Heart left ventricle (tissue), 13 donors: ENCODE measurements at regions not wholly inside any gene's neighbourhood (a gene's known extent, or its start where the extent isn't known, plus 50 kb on each side); places are given as distances from the start of the nearest gene placed in this dataset.

Source experiments
- POLR2A ChIP-seq, 2 donors: fragments of 450-650 bp; IDR thresholded peaks; one replicate each; pipeline ENCODE4 v1.6.1; 2017; ENCODE audit warnings: antibody characterized with exemption in 2 of 2, mild to moderate bottlenecking in 2 of 2, moderate library complexity in 2 of 2
- TF ChIP-seq, protein P1 (sequence below), 12 donors: fragments of 200-600 bp; sonication (generic) in 4 of 12; IDR thresholded peaks; one replicate each; pipeline versions ENCODE4 v1.5.0 to v1.8.0; 2018 to 2022; ENCODE audit warnings: antibody characterized with exemption in 12 of 12, mild to moderate bottlenecking in 5 of 12
- donor health status: ischemic (EF 13 %, LVEDD 7.1; RV severe dilation, severe dysfunction).
- donor health status: DM: no; HTN: yes; CAD: no.
- donor health status: DM: no; HTN: no; CAD: no.
- donor health status: ischemic (EF 25% LVEDD 6.9; RV normal size, moderate dysfunction).
- donor health status: ischemic (EF 25% LVEDD 5.7; RV mildly dilated, moderate dysfunction).
- donor health status: ischemic (EF 35%, LVEDD 5.7; RV mildly dilated, moderate dysfunction).
- donor health status: nonischemic (EF 11% LVEDD 7.7; RV severe dilation, severe dysfunction).
- donor health status: DM: yes; HTN: yes; CAD: no.
- donor health status: PGD.
- donor health status: ischemic (EF 29% LVEDD 5.4; RV normal size, mild dysfunction).
- donor health status: nonischemic (EF 23%, LVEDD 6.1; RV moderate dilation, normal function).

- TF ChIP-seq, protein P1, sequence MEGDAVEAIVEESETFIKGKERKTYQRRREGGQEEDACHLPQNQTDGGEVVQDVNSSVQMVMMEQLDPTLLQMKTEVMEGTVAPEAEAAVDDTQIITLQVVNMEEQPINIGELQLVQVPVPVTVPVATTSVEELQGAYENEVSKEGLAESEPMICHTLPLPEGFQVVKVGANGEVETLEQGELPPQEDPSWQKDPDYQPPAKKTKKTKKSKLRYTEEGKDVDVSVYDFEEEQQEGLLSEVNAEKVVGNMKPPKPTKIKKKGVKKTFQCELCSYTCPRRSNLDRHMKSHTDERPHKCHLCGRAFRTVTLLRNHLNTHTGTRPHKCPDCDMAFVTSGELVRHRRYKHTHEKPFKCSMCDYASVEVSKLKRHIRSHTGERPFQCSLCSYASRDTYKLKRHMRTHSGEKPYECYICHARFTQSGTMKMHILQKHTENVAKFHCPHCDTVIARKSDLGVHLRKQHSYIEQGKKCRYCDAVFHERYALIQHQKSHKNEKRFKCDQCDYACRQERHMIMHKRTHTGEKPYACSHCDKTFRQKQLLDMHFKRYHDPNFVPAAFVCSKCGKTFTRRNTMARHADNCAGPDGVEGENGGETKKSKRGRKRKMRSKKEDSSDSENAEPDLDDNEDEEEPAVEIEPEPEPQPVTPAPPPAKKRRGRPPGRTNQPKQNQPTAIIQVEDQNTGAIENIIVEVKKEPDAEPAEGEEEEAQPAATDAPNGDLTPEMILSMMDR (IDR thresholded peaks at IDR 0.05): no peak
- no peak for TF ChIP-seq POLR2A (IDR thresholded peaks at IDR 0.05)
Measured at GRCh38 chr6:147738516-147739162, 230.1 kb downstream of the SAMD5 start.
